Astrocyte of the cerebellum (primary cell): ENCODE measurements at regions not wholly inside any gene's neighbourhood (a gene's known extent, or its start where the extent isn't known, plus 50 kb on each side); places are given as distances from the start of the nearest gene placed in this dataset.

Experiments used
- DNase-seq: peaks from one replicate; pipeline ENCODE4 v3.0.0-alpha.2; 2011; ENCODE audit warnings: low read depth
- H3K4me3 ChIP-seq: 2 replicates; pipeline ENCODE4 v1.5.1; 2011; ENCODE audit warnings: mild to moderate bottlenecking, low read depth, low read length, moderate library complexity
- CTCF ChIP-seq: IDR thresholded peaks from 2 replicates; pipeline ENCODE4 v1.5.1; 2012; ENCODE audit warnings: low read length, low read depth, moderate library complexity, mild to moderate bottlenecking; ENCODE audit errors: missing control alignments
- in situ Hi-C: cut with HindIII; loops from 2 replicates; pipeline ENCODE4 v1.10.0; 2017; ENCODE audit warnings: low sequenced_read_pairs

GRCh38 chr5:7036192-7036835, 323.1 kb downstream of the TENT4A start:
- no peak overlapping the region for H3K4me3 ChIP-seq
- DNase-seq: no peak
- in situ Hi-C loops: loop anchor here (5.0 kb wide), 1 partner anchor 61 kb away; no protein-coding TSS in a partner anchor
- no peak for TF ChIP-seq CTCF

- in situ Hi-C loops: loop anchor here (5.0 kb wide), 1 partner anchor 58 kb away; no protein-coding TSS in a partner anchor
- TF ChIP-seq CTCF: no peak
- no peak overlapping the region for H3K4me3 ChIP-seq
- no peak for DNase-seq
Measured at GRCh38 chr5:7039074-7039473, 325.8 kb downstream of the TENT4A start.

GRCh38 chr5:7040111-7040510, 326.9 kb downstream of the TENT4A start:
- in situ Hi-C loops: no loop called here
- no peak for TF ChIP-seq CTCF

GRCh38 chr5:7043797-7044196, 330.6 kb downstream of the TENT4A start:
- no peak for TF ChIP-seq CTCF
- DNase-seq: no peak
- in situ Hi-C loops: no loop called here
- no peak overlapping the region for H3K4me3 ChIP-seq

More at GRCh38 chr5:7040111-7040510, 326.9 kb downstream of the TENT4A start:
- DNase-seq: no peak
- no peak overlapping the region for H3K4me3 ChIP-seq

GRCh38 chr5:7047511-7048261, 334.5 kb downstream of the TENT4A start:
- TF ChIP-seq CTCF: no peak
- DNase-seq: no peak
- in situ Hi-C loops: no loop called here
- no peak overlapping the region for H3K4me3 ChIP-seq

GRCh38 chr5:7050986-7051385, 337.8 kb downstream of the TENT4A start:
- no peak for TF ChIP-seq CTCF
- no peak for DNase-seq
- in situ Hi-C loops: no loop called here
- no peak overlapping the region for H3K4me3 ChIP-seq
